Central memory CD8-positive, alpha-beta T cell (primary cell): ENCODE measurements at regions not wholly inside any gene's neighbourhood (a gene's known extent, or its start where the extent isn't known, plus 50 kb on each side); places are given as distances from the start of the nearest gene placed in this dataset.

Source experiments
- ATAC-seq: fragments of 150-1000 bp; cut with Tn5 transposase; replicated peaks from 2 replicates; pipeline ENCODE4 v1.10.0; 2022; ENCODE audit warnings: mild to moderate bottlenecking, moderate FRiP score, moderate number of reproducible peaks; ENCODE audit not compliant: poor library complexity, severe bottlenecking; ENCODE audit errors: extremely low read depth
- DNase-seq, 2 donors: peaks; one replicate each; pipeline ENCODE4 v3.0.0; 2021; ENCODE audit warnings: low spot score in 2 of 2
- H3K27ac Mint-ChIP-seq: one replicate; pipeline ENCODE4 v1.8.0; 2022; ENCODE audit warnings: low read depth, mild to moderate bottlenecking, moderate library complexity, mixed read lengths
- H3K27me3 Mint-ChIP-seq: one replicate; pipeline ENCODE4 v1.8.0; 2022; ENCODE audit warnings: mixed read lengths
- H3K36me3 Mint-ChIP-seq: one replicate; pipeline ENCODE4 v1.8.0; 2022; ENCODE audit warnings: mild to moderate bottlenecking, moderate library complexity, mixed read lengths; ENCODE audit not compliant: insufficient read depth
- H3K4me1 Mint-ChIP-seq: one replicate; pipeline ENCODE4 v1.8.0; 2022; ENCODE audit warnings: mixed read lengths
- H3K4me3 Mint-ChIP-seq: one replicate; pipeline ENCODE4 v1.8.0; 2022; ENCODE audit warnings: mild to moderate bottlenecking, moderate library complexity, mixed read lengths
- H3K9me3 Mint-ChIP-seq: one replicate; pipeline ENCODE4 v1.8.0; 2022; ENCODE audit warnings: mixed read lengths

GRCh38 chr5:123269851-123270250 lies 153.4 kb downstream of the CEP120 start:
- H3K27ac Mint-ChIP-seq = no peak overlapping the region
- DNase-seq (no peak), ATAC-seq (no peak)
- H3K9me3 Mint-ChIP-seq = no peaks in the 10 kb centered on the region
- no peaks in the 10 kb centered on the region for H3K27me3 Mint-ChIP-seq
- H3K4me1 Mint-ChIP-seq = no peaks in the 10 kb centered on the region
- no peaks in the 10 kb centered on the region for H3K36me3 Mint-ChIP-seq
- no peak overlapping the region for H3K4me3 Mint-ChIP-seq

- ATAC-seq (no peak), DNase-seq (no peak)
- Mint-ChIP-seq H3K4me3 (no peak overlapping the region), H3K36me3 (no peaks in the 10 kb centered on the region), H3K27ac (no peak overlapping the region), H3K4me1 (no peaks in the 10 kb centered on the region), H3K27me3 (no peaks in the 10 kb centered on the region), H3K9me3 (no peaks in the 10 kb centered on the region)
Observed at GRCh38 chr5:123269436-123269835, 153.8 kb downstream of the CEP120 start.

GRCh38 chr5:123266365-123266764 lies 156.8 kb downstream of the CEP120 start:
- no peaks in the 10 kb centered on the region for H3K27me3 Mint-ChIP-seq
- H3K36me3 Mint-ChIP-seq = no peaks in the 10 kb centered on the region
- no peaks in the 10 kb centered on the region for H3K9me3 Mint-ChIP-seq
- DNase-seq (no peak), ATAC-seq (no peak)
- H3K27ac Mint-ChIP-seq = no peak overlapping the region
- no peak overlapping the region for H3K4me3 Mint-ChIP-seq
- H3K4me1 Mint-ChIP-seq = no peaks in the 10 kb centered on the region

- H3K4me3 Mint-ChIP-seq = no peak overlapping the region
- DNase-seq (no peak), ATAC-seq (no peak)
Observed at GRCh38 chr5:123265551-123265950, 157.7 kb downstream of the CEP120 start.

GRCh38 chr5:123264394-123264793 lies 158.8 kb downstream of the CEP120 start:
- Mint-ChIP-seq H3K4me3 (no peak overlapping the region), H3K36me3 (no peaks in the 10 kb centered on the region), H3K27ac (no peak overlapping the region), H3K27me3 (no peaks in the 10 kb centered on the region), H3K9me3 (no peaks in the 10 kb centered on the region), H3K4me1 (no peaks in the 10 kb centered on the region)
- ATAC-seq = no peak
- no peak for DNase-seq

More at GRCh38 chr5:123265551-123265950, 157.7 kb downstream of the CEP120 start:
- Mint-ChIP-seq H3K36me3 (no peaks in the 10 kb centered on the region), H3K4me1 (no peaks in the 10 kb centered on the region), H3K27me3 (no peaks in the 10 kb centered on the region), H3K9me3 (no peaks in the 10 kb centered on the region), H3K27ac (no peak overlapping the region)

GRCh38 chr5:123263859-123264258 lies 159.3 kb downstream of the CEP120 start:
- Mint-ChIP-seq H3K4me3 (no peak overlapping the region), H3K27ac (no peak overlapping the region), H3K4me1 (no peaks in the 10 kb centered on the region), H3K36me3 (no peaks in the 10 kb centered on the region), H3K27me3 (no peaks in the 10 kb centered on the region), H3K9me3 (no peaks in the 10 kb centered on the region)
- DNase-seq (no peak), ATAC-seq (no peak)

- no peak overlapping the region for H3K4me3 Mint-ChIP-seq
- no peaks in the 10 kb centered on the region for H3K4me1 Mint-ChIP-seq
- peaks cover 6% of the 10 kb centered on the region for H3K27me3 Mint-ChIP-seq
- peaks cover 7% of the 10 kb centered on the region for H3K9me3 Mint-ChIP-seq
- no peak overlapping the region for H3K27ac Mint-ChIP-seq
- ATAC-seq = no peak
- DNase-seq = no peak
- no peaks in the 10 kb centered on the region for H3K36me3 Mint-ChIP-seq
Observed at GRCh38 chr5:123262216-123262823, 160.9 kb downstream of the CEP120 start.

GRCh38 chr5:123261752-123262151 lies 161.5 kb downstream of the CEP120 start:
- H3K9me3 Mint-ChIP-seq = peaks cover 7% of the 10 kb centered on the region
- H3K36me3 Mint-ChIP-seq = no peaks in the 10 kb centered on the region
- no peak for DNase-seq
- no peak for ATAC-seq
- no peak overlapping the region for H3K4me3 Mint-ChIP-seq
- H3K27ac Mint-ChIP-seq = no peak overlapping the region
- H3K27me3 Mint-ChIP-seq = peaks cover 6% of the 10 kb centered on the region
- no peaks in the 10 kb centered on the region for H3K4me1 Mint-ChIP-seq

GRCh38 chr5:123249446-123249845 lies 160.4 kb downstream of the PRDM6 start:
- Mint-ChIP-seq H3K4me3 (no peak overlapping the region), H3K27ac (no peak overlapping the region), H3K27me3 (no peaks in the 10 kb centered on the region), H3K9me3 (no peaks in the 10 kb centered on the region), H3K4me1 (no peaks in the 10 kb centered on the region), H3K36me3 (no peaks in the 10 kb centered on the region)
- ATAC-seq (no peak), DNase-seq (no peak)

GRCh38 chr5:123245689-123246088 lies 156.6 kb downstream of the PRDM6 start:
- Mint-ChIP-seq H3K4me3 (no peak overlapping the region), H3K9me3 (no peaks in the 10 kb centered on the region), H3K27ac (no peak overlapping the region), H3K27me3 (peaks cover 18% of the 10 kb centered on the region), H3K4me1 (no peaks in the 10 kb centered on the region), H3K36me3 (no peaks in the 10 kb centered on the region)
- ATAC-seq = no peak
- no peak for DNase-seq

- H3K27me3 Mint-ChIP-seq = peaks cover 18% of the 10 kb centered on the region
- no peak for ATAC-seq
- no peaks in the 10 kb centered on the region for H3K36me3 Mint-ChIP-seq
- no peak overlapping the region for H3K27ac Mint-ChIP-seq
- H3K4me1 Mint-ChIP-seq = no peaks in the 10 kb centered on the region
- no peak overlapping the region for H3K4me3 Mint-ChIP-seq
- H3K9me3 Mint-ChIP-seq = no peaks in the 10 kb centered on the region
- DNase-seq = no peak
Observed at GRCh38 chr5:123244458-123244857, 155.4 kb downstream of the PRDM6 start.
